ENCODE measurements at regions not wholly inside any gene's neighbourhood (a gene's known extent, or its start where the extent isn't known, plus 50 kb on each side); places are given as distances from the start of the nearest gene placed in this dataset.
"Not testable (repeated sequence)": the region's sequence is repeated elsewhere in the genome, so short reads cannot be mapped to it uniquely, and the experiment has no call there.

GRCh38 chr17:31778523-31778922 is 80.5 kb downstream of the COPRS start:
- no peak for DNase-seq (ENCODE audit: low spot score)
- no peak overlapping the region for H3K27ac ChIP-seq
- TF ChIP-seq CTCF (IDR thresholded peaks at IDR 0.05) = no peak

GRCh38 chr17:31771328-31771727 is 87.7 kb downstream of the COPRS start:
- H3K27ac ChIP-seq; H3K27me3 ChIP-seq; H3K4me3 ChIP-seq; H3K4me1 ChIP-seq; H3K36me3 ChIP-seq; DNase-seq (ENCODE audit: low spot score); H3K9me3 ChIP-seq: not testable (repeated sequence)

More at GRCh38 chr17:31778523-31778922, 80.5 kb downstream of the COPRS start:
- no peaks in the 10 kb centered on the region for H3K27me3 ChIP-seq
- H3K4me1 ChIP-seq = no peaks in the 10 kb centered on the region
- no peaks in the 10 kb centered on the region for H3K36me3 ChIP-seq
- H3K9me3 ChIP-seq = no peaks in the 10 kb centered on the region
- no peak overlapping the region for H3K4me3 ChIP-seq

GRCh38 chr17:31770501-31770900 is 88.5 kb downstream of the COPRS start:
- not testable (repeated sequence) for H3K27me3 ChIP-seq, H3K27ac ChIP-seq

GRCh38 chr17:31761836-31762510 is 97.1 kb downstream of the COPRS start:
- not testable (repeated sequence) for H3K4me3 ChIP-seq; H3K36me3 ChIP-seq; H3K27me3 ChIP-seq; H3K9me3 ChIP-seq; H3K27ac ChIP-seq; H3K4me1 ChIP-seq; DNase-seq (ENCODE audit: low spot score)

More at GRCh38 chr17:31770501-31770900, 88.5 kb downstream of the COPRS start:
- not testable (repeated sequence) for H3K36me3 ChIP-seq; H3K9me3 ChIP-seq; DNase-seq (ENCODE audit: low spot score); H3K4me1 ChIP-seq; H3K4me3 ChIP-seq

GRCh38 chr17:31758646-31759045 is 100.4 kb downstream of the COPRS start:
- DNase-seq (ENCODE audit: low spot score) = no peak
- TF ChIP-seq CTCF (IDR thresholded peaks at IDR 0.05) = no peak
- Histone ChIP-seq H3K9me3 (no peaks in the 10 kb centered on the region), H3K36me3 (no peaks in the 10 kb centered on the region), H3K27ac (no peak overlapping the region), H3K27me3 (no peaks in the 10 kb centered on the region), H3K4me1 (no peaks in the 10 kb centered on the region), H3K4me3 (no peak overlapping the region)

GRCh38 chr17:31757097-31757496 is 101.9 kb downstream of the COPRS start:
- Histone ChIP-seq H3K36me3 (no peaks in the 10 kb centered on the region), H3K4me1 (no peaks in the 10 kb centered on the region), H3K27me3 (no peaks in the 10 kb centered on the region), H3K9me3 (no peaks in the 10 kb centered on the region), H3K4me3 (no peak overlapping the region), H3K27ac (no peak overlapping the region)
- no peak for TF ChIP-seq CTCF (IDR thresholded peaks at IDR 0.05)
- no peak for DNase-seq (ENCODE audit: low spot score)

- DNase-seq (ENCODE audit: low spot score) = no peak
Observed at GRCh38 chr17:31754239-31754945, 104.7 kb downstream of the COPRS start.

More at GRCh38 chr17:31754239-31754945, 104.7 kb downstream of the COPRS start:
- no peak for TF ChIP-seq CTCF (IDR thresholded peaks at IDR 0.05)
- H3K36me3 ChIP-seq = no peaks in the 10 kb centered on the region
- H3K27me3 ChIP-seq = no peaks in the 10 kb centered on the region
- H3K27ac ChIP-seq = no peak overlapping the region
- no peak overlapping the region for H3K4me3 ChIP-seq
- H3K4me1 ChIP-seq = no peaks in the 10 kb centered on the region
- no peaks in the 10 kb centered on the region for H3K9me3 ChIP-seq
